Ovary (tissue), 3 donors: ENCODE measurements at regions not wholly inside any gene's neighbourhood (a gene's known extent, or its start where the extent isn't known, plus 50 kb on each side); places are given as distances from the start of the nearest gene placed in this dataset.

Source experiments
- EP300 ChIP-seq: sonication (generic); formaldehyde crosslinking; IDR thresholded peaks from one replicate; pipeline ENCODE4 v1.6.1; 2017; ENCODE audit warnings: antibody characterized with exemption
- TF ChIP-seq, protein P1 (sequence below), 3 donors: fragments of 450-650 bp in 2 of 3; fragments of 200-600 bp in 1 of 3; IDR thresholded peaks; one replicate each; pipeline versions ENCODE4 v1.5.1 to v1.8.0; 2016 to 2022; ENCODE audit warnings: antibody characterized with exemption in 3 of 3, mild to moderate bottlenecking in 1 of 3
- donor health status: DM: no; HTN: no; CAD: no.

DNA sequence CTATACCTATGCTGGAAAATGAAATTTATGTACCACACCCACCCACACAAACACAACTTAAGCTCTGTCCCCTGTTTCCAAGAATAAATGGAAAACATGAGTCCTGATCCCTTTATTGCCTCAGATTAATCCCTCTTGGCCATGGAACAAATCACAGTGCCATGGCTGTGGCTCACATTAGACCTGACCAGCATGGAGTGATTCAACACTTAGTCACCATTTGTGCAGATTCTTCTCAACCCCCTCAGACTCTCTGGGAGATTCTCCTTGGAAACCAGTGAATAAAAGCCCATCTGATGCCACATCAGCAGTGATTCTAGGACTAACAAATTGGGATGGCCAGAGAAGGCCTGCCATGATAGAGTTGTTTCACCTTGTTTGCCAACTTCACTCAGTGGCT lies 204.4 kb upstream of the TMEM72 start:
- TF ChIP-seq, protein P1, sequence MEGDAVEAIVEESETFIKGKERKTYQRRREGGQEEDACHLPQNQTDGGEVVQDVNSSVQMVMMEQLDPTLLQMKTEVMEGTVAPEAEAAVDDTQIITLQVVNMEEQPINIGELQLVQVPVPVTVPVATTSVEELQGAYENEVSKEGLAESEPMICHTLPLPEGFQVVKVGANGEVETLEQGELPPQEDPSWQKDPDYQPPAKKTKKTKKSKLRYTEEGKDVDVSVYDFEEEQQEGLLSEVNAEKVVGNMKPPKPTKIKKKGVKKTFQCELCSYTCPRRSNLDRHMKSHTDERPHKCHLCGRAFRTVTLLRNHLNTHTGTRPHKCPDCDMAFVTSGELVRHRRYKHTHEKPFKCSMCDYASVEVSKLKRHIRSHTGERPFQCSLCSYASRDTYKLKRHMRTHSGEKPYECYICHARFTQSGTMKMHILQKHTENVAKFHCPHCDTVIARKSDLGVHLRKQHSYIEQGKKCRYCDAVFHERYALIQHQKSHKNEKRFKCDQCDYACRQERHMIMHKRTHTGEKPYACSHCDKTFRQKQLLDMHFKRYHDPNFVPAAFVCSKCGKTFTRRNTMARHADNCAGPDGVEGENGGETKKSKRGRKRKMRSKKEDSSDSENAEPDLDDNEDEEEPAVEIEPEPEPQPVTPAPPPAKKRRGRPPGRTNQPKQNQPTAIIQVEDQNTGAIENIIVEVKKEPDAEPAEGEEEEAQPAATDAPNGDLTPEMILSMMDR (IDR thresholded peaks at IDR 0.05) = no peak
- no peak for TF ChIP-seq EP300
